ENCODE measurements at regions not wholly inside any gene's neighbourhood (a gene's known extent, or its start where the extent isn't known, plus 50 kb on each side); places are given as distances from the start of the nearest gene placed in this dataset.

GRCh38 chr5:97548739-97549080, 365.7 kb upstream of the RIOK2 start:
- Histone ChIP-seq H3K79me2 (ENCODE audit: control insufficient read depth in 1 of 2, insufficient read depth in 2 of 2, low read length in 2 of 2) (no peaks in the 10 kb centered on the region), H2BK15ac (ENCODE audit: low read length) (no peak overlapping the region), H4K20me1 (replicated peaks in 1 of 2; ENCODE audit: control insufficient read depth in 1 of 2, insufficient read depth in 2 of 2, low read length in 2 of 2) (no peaks in the 10 kb centered on the region), H4K8ac (ENCODE audit: extremely low read depth, insufficient read depth, low read length) (no peak overlapping the region), H3K18ac (ENCODE audit: extremely low read depth, low read length) (no peak overlapping the region), H3K9me3 (ENCODE audit: insufficient read depth in 2 of 2, low read depth in 1 of 2, low read length in 1 of 2) (no peaks in the 10 kb centered on the region), H2BK5ac (ENCODE audit: low read depth, low read length) (no peak overlapping the region), H3K9ac (replicated peaks in 1 of 4; ENCODE audit: extremely low read depth in 1 of 4, low read depth in 3 of 4, low read length in 3 of 4) (no peak overlapping the region), H3K27me3 (replicated peaks in 1 of 4; ENCODE audit: control insufficient read depth in 3 of 4, extremely low read depth in 1 of 4, insufficient read depth in 3 of 4, low read length in 3 of 4) (no peaks in the 10 kb centered on the region), H3K4me1 (replicated peaks in 1 of 4; ENCODE audit: control insufficient read depth in 3 of 4, insufficient read depth in 4 of 4, low read length in 3 of 4) (peaks cover 0 to 3% (median under 1%) of the 10 kb centered on the region in 4 experiments; a peak in 3 of 7 replicates), H3K27ac (ENCODE audit: low read depth, low read length) (no peak overlapping the region), H3K23me2 (ENCODE audit: low read depth, low read length) (no peaks in the 10 kb centered on the region), H2BK20ac (ENCODE audit: low read length) (no peak overlapping the region), H3K56ac (replicated peaks; ENCODE audit: insufficient read length, low read depth, low read length) (no peak overlapping the region), H3K4me2 (ENCODE audit: insufficient read depth in 1 of 2, low read depth in 2 of 2, low read length in 2 of 2) (no peak overlapping the region), H3K23ac (ENCODE audit: insufficient read length) (no peak overlapping the region), H4K91ac (replicated peaks; ENCODE audit: insufficient read length, low read length) (no peak overlapping the region), H3K14ac (ENCODE audit: insufficient read length) (no peak overlapping the region), H4K5ac (ENCODE audit: insufficient read length, low read depth, low read length) (no peak overlapping the region), H3K4ac (replicated peaks; ENCODE audit: insufficient read length, low read depth, low read length) (no peak overlapping the region), H3K79me1 (ENCODE audit: low read depth, low read length) (no peaks in the 10 kb centered on the region), H2AFZ (ENCODE audit: low read length) (no peak overlapping the region), H3K36me3 (ENCODE audit: control insufficient read depth in 2 of 4, insufficient read depth in 4 of 4, low read length in 3 of 4) (no peaks in the 10 kb centered on the region), H2BK12ac (ENCODE audit: low read depth, low read length) (no peak overlapping the region), H3K4me3 (ENCODE audit: extremely low read depth in 1 of 4, insufficient read depth in 2 of 4, low read depth in 3 of 4, low read length in 4 of 4) (no peak overlapping the region), H2AK5ac (ENCODE audit: low read depth, low read length) (no peak overlapping the region), H2BK120ac (replicated peaks; ENCODE audit: low read depth, low read length) (no peak overlapping the region)
- ChIA-PET CTCF (ENCODE audit: partially characterized antibody) (no interaction called here), POLR2A (ENCODE audit: partially characterized antibody) (no interaction called here)
- FAIRE-seq (no peak), DNase-seq (ENCODE audit: low read depth in 1 of 2, low spot score in 2 of 2) (no peak)
- TF ChIP-seq KDM4A (IDR thresholded peaks at IDR 0.05; ENCODE audit: low read depth, low read length, severe bottlenecking) (no peak), CHD2 (IDR thresholded peaks at IDR 0.05; ENCODE audit: low read length) (no peak), KDM5A (IDR thresholded peaks at IDR 0.05; ENCODE audit: low read length) (no peak), ASH2L (IDR thresholded peaks at IDR 0.05; ENCODE audit: low read length) (no peak), SP1 (IDR thresholded peaks at IDR 0.05; ENCODE audit: low read depth, low read length) (no peak), RAD21 (IDR thresholded peaks at IDR 0.05 in 1 of 2, conservative IDR thresholded peaks at IDR 0.05 in 1 of 2; ENCODE audit: low read depth in 2 of 2, low read length in 2 of 2) (no peak), CHD1 (IDR thresholded peaks at IDR 0.05; ENCODE audit: low read depth, low read length) (no peak), SIRT6 (IDR thresholded peaks at IDR 0.05; ENCODE audit: low read length) (no peak), SRF (IDR thresholded peaks at IDR 0.05; ENCODE audit: low read depth, low read length) (no peak), BRCA1 (IDR thresholded peaks at IDR 0.05; ENCODE audit: low read depth, low read length) (no peak), CTCF (IDR thresholded peaks at IDR 0.05; ENCODE audit: control extremely low read depth in 1 of 3, insufficient read depth in 1 of 3, low read depth in 1 of 3, low read length in 3 of 3) (no peak), EGR1 (IDR thresholded peaks at IDR 0.05; ENCODE audit: borderline replicate concordance, low read depth, low read length) (no peak), TAF1 (IDR thresholded peaks at IDR 0.05; ENCODE audit: low read depth, low read length) (no peak), MAX (IDR thresholded peaks at IDR 0.05) (no peak), POLR2AphosphoS5 (IDR thresholded peaks at IDR 0.05; ENCODE audit: low read depth, low read length) (no peak)

Measured in H1 (cell line).